Right forelimb (tissue), 1 donor: ENCODE measurements at regions not wholly inside any gene's neighbourhood (a gene's known extent, or its start where the extent isn't known, plus 50 kb on each side); places are given as distances from the start of the nearest gene placed in this dataset.

Source experiments
- DNase-seq: peaks from one replicate; pipeline ENCODE4 v3.0.0-alpha.2; 2018

GRCh38 chr6:79296211-79296610 lies 61.7 kb upstream of the HMGN3 start:
- no peak for DNase-seq
